Ovary (tissue), 3 donors: ENCODE measurements at regions not wholly inside any gene's neighbourhood (a gene's known extent, or its start where the extent isn't known, plus 50 kb on each side); places are given as distances from the start of the nearest gene placed in this dataset.

Experiments
- CTCF ChIP-seq, 3 donors: fragments of 450-650 bp in 2 of 3; fragments of 200-600 bp in 1 of 3; IDR thresholded peaks; one replicate each; pipeline versions ENCODE4 v1.5.1 to v1.8.0; 2016 to 2022; ENCODE audit warnings: antibody characterized with exemption in 3 of 3, mild to moderate bottlenecking in 1 of 3
- POLR2A ChIP-seq: fragments of 450-650 bp; IDR thresholded peaks from one replicate; pipeline ENCODE4 v1.6.1; 2017; ENCODE audit warnings: antibody characterized with exemption, mild to moderate bottlenecking, moderate library complexity
- donor health status: DM: no; HTN: no; CAD: no.

- TF ChIP-seq CTCF (IDR thresholded peaks at IDR 0.05) (no peak), POLR2A (no peak)
These were observed 111.9 kb downstream of the KDR start for GRCh38 chr4:55013431-55013955.
